Fibroblast of mammary gland (primary cell): ENCODE measurements at regions not wholly inside any gene's neighbourhood (a gene's known extent, or its start where the extent isn't known, plus 50 kb on each side); places are given as distances from the start of the nearest gene placed in this dataset.
"Not testable (repeated sequence)": the region's sequence is repeated elsewhere in the genome, so short reads cannot be mapped to it uniquely, and the experiment has no call there.

Experiments used
- DNase-seq: peaks from one replicate; pipeline ENCODE4 v3.0.0-alpha.2; 2010; ENCODE audit warnings: low read depth
- H3K4me3 ChIP-seq: 2 replicates; pipeline ENCODE4 v1.5.1; 2011; ENCODE audit warnings: low read depth, mild to moderate bottlenecking, low read length, moderate library complexity; ENCODE audit not compliant: control insufficient read depth
- CTCF ChIP-seq: conservative IDR thresholded peaks from 2 replicates; pipeline ENCODE4 v1.5.1; 2011; ENCODE audit warnings: low read depth, low read length, inconsistent platforms; ENCODE audit not compliant: control insufficient read depth, insufficient read depth

- no peak for DNase-seq
- TF ChIP-seq CTCF, result no peak
- no peak overlapping the region for H3K4me3 ChIP-seq
Measured at GRCh38 chr3:104935613-104936012, 431.1 kb upstream of the ALCAM start.

GRCh38 chr3:104939196-104939595, 427.5 kb upstream of the ALCAM start:
- DNase-seq, result peak; percentile 35
- TF ChIP-seq CTCF, result no peak
- no peak overlapping the region for H3K4me3 ChIP-seq

DNA sequence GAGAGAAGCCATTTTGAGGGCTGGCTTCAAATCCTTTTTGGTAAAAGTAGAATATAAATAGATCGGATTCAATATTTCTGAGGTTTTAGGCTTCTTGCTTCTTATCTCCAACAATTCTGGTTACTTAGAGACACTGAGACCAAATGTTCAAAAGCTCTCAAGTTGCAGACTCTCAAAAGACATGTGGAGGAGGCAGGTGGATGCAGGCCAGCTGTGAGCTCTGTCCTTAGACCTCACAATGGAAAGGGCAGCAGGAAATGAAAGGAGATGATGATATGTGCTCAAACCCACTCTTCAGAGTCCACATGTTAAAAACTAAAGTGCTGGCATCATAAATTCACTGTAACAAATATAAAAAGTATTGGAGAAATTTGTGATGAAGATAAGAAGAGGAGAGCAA, 424.9 kb upstream of the ALCAM start:
- no peak overlapping the region for H3K4me3 ChIP-seq
- TF ChIP-seq CTCF, result no peak
- DNase-seq, result no peak

DNA sequence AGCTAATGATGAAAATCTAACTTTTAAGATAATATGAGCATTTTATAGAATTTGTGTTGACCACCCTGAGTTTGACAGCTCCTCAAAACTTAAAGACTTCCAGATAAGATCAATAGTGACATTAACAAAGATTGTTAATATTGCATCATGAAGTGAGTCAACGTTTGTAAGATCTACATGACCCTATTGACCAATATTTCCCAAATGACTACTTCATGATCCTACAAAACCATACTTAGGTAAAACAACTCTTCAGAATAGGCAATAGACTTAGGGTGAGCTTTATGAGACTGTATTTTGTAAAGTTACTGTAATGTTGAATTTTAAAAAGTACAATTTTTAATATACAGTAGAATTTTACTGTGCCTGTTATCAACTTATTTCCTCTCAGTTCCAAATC, 422.7 kb upstream of the ALCAM start:
- peak; percentile 43 for DNase-seq
- TF ChIP-seq CTCF, result no peak
- H3K4me3 ChIP-seq, result no peak overlapping the region

DNA sequence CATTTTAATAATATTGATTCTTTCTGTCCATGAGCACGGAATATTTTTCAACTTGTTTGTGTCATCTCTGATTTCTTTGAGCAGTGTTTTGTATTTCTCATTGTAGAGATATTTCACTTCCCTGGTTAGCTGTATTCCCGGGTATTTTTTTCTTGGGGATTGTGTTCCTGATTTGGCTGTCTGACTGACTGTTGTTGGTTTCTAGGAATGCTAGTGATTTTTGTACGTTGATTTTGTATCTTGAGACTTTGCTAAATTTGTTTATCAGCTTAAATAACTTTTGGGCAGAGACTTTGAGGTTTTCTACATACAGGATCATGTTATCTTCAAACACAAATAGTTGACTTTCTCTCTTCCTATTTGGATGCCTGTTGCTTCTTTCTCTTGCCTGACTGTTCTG, 418.8 kb upstream of the ALCAM start:
- H3K4me3 ChIP-seq, result no peak overlapping the region
- no peak for DNase-seq
- TF ChIP-seq CTCF, result no peak

DNA sequence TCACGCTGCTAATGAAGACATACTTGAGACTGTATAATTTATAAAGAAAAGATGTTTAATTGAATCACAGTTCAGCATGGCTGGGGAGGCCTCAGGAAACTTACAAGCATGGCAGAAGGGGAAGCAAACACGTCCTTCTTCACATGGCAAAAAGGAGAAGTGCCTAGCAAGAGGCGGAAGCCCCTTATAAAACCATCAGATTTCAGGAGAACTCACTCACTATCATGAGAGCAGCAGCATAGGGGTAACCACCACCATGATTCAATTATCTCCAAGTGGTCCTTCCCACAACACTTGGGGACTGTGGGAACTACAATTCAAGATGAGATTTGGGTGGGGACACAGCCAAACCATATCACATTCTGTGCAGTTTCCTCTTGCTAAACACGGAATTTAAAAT, 416.9 kb upstream of the ALCAM start:
- DNase-seq, H3K4me3 ChIP-seq: not testable (repeated sequence)

DNA sequence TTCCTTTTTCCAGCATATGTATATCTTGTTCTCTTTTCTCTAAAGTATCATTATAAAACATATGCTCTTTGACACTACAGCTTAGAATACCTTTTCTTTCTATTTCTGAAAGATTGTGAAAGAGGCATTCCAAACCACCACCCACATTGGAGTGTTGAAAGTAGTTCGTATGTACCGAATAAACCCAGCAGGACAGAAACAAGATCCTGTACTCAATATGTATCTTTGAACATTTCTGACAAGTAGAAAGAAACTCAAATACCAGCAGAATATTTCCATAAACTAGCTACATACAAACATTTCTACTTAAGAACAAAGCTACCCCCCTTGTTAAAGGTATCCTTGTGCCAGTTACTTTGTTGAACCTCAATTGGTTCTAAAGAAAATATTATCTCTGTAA, 415.3 kb upstream of the ALCAM start:
- TF ChIP-seq CTCF, result no peak
- peak; percentile 10 for DNase-seq
- no peak overlapping the region for H3K4me3 ChIP-seq
